GM13977 (cell line): ENCODE measurements at regions not wholly inside any gene's neighbourhood (a gene's known extent, or its start where the extent isn't known, plus 50 kb on each side); places are given as distances from the start of the nearest gene placed in this dataset.

ENCODE experiments used
- DNase-seq: peaks from one replicate; pipeline ENCODE4 v3.0.0; 2012; ENCODE audit warnings: low spot score
- CTCF ChIP-seq: IDR thresholded peaks from 2 replicates; pipeline ENCODE4 v1.5.1; 2012; ENCODE audit warnings: mild to moderate bottlenecking, control low read depth; ENCODE audit not compliant: insufficient read depth; ENCODE audit errors: extremely low read depth, missing control alignments
- in situ Hi-C: fragments of 300-500 bp; cut with MboI; formaldehyde crosslinking; loops from one replicate; pipeline ENCODE4 v1.12.0; 2022; ENCODE audit warnings: low sequenced_read_pairs, low pct_unique_long_range_greater_than_20kb, mixed read lengths, inconsistent platforms; ENCODE audit not compliant: unreplicated experiment

DNA sequence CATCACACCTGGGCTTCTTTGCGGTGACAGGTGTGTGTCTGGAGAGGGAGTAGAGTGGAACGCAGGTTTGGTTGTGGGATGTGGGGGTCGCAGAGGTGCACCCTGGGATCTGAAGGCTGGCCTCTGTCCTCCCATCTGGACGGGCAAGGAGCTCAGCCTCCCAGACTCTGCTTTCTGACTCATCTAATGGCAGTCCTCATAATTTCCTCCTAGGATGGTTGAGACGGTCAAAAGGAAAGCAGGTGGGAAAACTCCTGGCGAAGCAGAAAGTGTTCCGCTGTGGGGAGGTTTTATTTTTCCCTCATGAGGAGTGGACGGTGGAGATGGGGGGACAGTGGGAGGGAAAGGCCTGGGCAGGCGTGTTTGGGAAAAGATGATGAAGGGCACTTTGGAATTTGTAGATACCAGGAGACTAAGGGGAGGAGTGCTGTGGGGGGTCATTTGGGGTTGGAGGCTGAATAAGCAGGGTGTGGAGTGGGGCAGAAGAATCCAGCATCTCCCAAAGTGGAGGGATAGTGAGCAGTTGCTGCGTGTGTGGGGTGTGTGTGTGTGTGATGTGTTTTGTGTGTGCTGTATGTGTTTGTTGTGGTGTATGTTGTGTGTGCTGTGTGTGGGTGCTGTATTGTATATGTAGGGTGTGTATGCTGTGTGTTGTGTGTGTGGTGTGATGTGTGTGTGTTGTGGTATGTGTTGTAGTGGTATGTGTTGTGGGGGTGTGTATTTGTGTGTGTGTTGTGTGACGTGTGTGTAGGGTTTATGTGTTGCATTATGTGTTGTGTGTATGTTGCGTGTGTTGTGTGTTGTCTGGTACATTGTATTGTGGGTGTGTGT, 97.2 kb upstream of the PODXL start:
- no peak for TF ChIP-seq CTCF
- DNase-seq: peak; percentile 8
- in situ Hi-C loops: no loop called here

GRCh38 chr7:131652934-131653333, 96.5 kb upstream of the PODXL start:
- DNase-seq: no peak
- in situ Hi-C loops: no loop called here
- no peak for TF ChIP-seq CTCF

GRCh38 chr7:131652194-131652593, 95.8 kb upstream of the PODXL start:
- DNase-seq: no peak
- in situ Hi-C loops: no loop called here
- no peak for TF ChIP-seq CTCF

- no peak for DNase-seq
- in situ Hi-C loops: no loop called here
- no peak for TF ChIP-seq CTCF
These were observed 93.5 kb upstream of the PODXL start for GRCh38 chr7:131649879-131650278.

- in situ Hi-C loops: no loop called here
- no peak for TF ChIP-seq CTCF
- no peak for DNase-seq
These were observed 92.6 kb upstream of the PODXL start for GRCh38 chr7:131649003-131649541.

DNA sequence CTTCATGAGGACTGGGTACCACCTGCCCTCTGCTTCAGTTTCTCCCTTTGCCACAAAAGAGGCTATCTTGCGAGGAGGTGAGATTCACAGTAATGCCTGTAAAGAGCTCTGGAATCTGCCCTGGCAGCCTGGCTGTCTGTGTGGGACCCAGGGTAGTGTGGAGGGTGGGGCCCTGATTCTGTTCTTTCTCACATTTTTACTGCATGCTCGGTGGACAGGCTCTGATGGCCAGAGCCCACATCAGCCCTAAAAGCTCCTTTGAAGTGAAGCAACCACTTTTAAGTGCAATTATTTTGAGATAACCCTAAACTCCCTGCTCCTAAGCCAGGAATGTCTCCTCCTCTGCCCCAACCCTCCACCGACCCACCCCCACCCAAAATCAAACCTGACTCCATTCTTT, 92.1 kb upstream of the PODXL start:
- in situ Hi-C loops: no loop called here
- DNase-seq: no peak
- TF ChIP-seq CTCF: no peak

- no peak for DNase-seq
- TF ChIP-seq CTCF: no peak
- in situ Hi-C loops: no loop called here
These were observed 89.8 kb upstream of the PODXL start for GRCh38 chr7:131646203-131646602.
